ENCODE measurements at regions not wholly inside any gene's neighbourhood (a gene's known extent, or its start where the extent isn't known, plus 50 kb on each side); places are given as distances from the start of the nearest gene placed in this dataset.

DNA sequence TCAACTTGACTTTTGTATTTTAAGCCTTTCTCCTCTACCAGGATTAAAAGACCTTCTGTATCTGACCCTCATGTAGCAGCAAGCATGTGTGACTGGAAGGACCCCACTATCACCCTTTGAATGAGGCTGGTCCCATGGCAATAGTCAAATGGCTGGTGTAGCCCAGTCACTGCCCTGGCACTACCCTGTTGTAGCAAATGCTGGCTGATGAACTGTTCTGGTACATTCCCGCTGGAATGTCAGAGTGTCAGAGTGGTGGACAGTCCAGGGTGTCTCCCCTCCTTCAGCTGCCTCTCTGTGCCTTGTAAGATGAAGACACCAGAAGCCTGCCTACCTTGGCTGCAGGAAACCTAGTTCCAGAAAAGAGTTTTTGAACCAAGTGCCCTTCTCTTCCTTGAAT is 115.7 kb downstream of the ACKR3 start:
- TF ChIP-seq CTCF (conservative IDR thresholded peaks at IDR 0.05 in 1 of 2, IDR thresholded peaks at IDR 0.05 in 1 of 2; ENCODE audit: low read depth in 1 of 2, low read length in 2 of 2) (no peak), EZH2 (IDR thresholded peaks at IDR 0.05; ENCODE audit: low read length, missing control alignments) (no peak)

Measured in fibroblast of lung (primary cell).